ENCODE measurements at regions not wholly inside any gene's neighbourhood (a gene's known extent, or its start where the extent isn't known, plus 50 kb on each side); places are given as distances from the start of the nearest gene placed in this dataset.

- Histone ChIP-seq H3K27ac (ENCODE audit: low read depth in 2 of 2, low read length in 1 of 2) (no peak overlapping the region), H4K20me1 (ENCODE audit: insufficient read depth) (no peaks in the 10 kb centered on the region), H3K9ac (no peak overlapping the region), H3K36me3 (replicated peaks in 1 of 2; ENCODE audit: control insufficient read depth in 1 of 2, insufficient read depth in 2 of 2, low read length in 1 of 2) (no peaks in the 10 kb centered on the region), H3K79me2 (ENCODE audit: insufficient read depth) (no peaks in the 10 kb centered on the region), H3K4me2 (no peak overlapping the region), H3K27me3 (ENCODE audit: insufficient read depth) (no peaks in the 10 kb centered on the region), H3K9me3 (no peaks in the 10 kb centered on the region), H3K4me1 (ENCODE audit: control insufficient read depth in 1 of 2, insufficient read depth in 2 of 2, low read depth in 1 of 2, low read length in 1 of 2) (no peaks in the 10 kb centered on the region), H3K9me2 (no peaks in the 10 kb centered on the region), H3F3A (replicated peaks; ENCODE audit: insufficient read depth) (no peaks in the 10 kb centered on the region), H2AFZ (ENCODE audit: low read depth) (no peak overlapping the region), H3K4me3 (ENCODE audit: low read depth in 2 of 2, low read length in 1 of 2) (no peak overlapping the region)
- no peak for DNase-seq
- no peak for TF ChIP-seq SIN3A (IDR thresholded peaks at IDR 0.05; ENCODE audit: borderline replicate concordance, low read depth, low read length)
- no peak for TF ChIP-seq PBX3 (IDR thresholded peaks at IDR 0.05)
- no peak for TF ChIP-seq POLR2AphosphoS5 (IDR thresholded peaks at IDR 0.05; ENCODE audit: low read depth, low read length)
- TF ChIP-seq RCOR1 (IDR thresholded peaks at IDR 0.05; ENCODE audit: low read length), result no peak
- no peak for TF ChIP-seq GATA2 (CRISPR knock-in tag; IDR thresholded peaks at IDR 0.05)
- no peak for TF ChIP-seq TEAD4 (IDR thresholded peaks at IDR 0.05; ENCODE audit: borderline replicate concordance, insufficient read depth)
- TF ChIP-seq RFX5 (IDR thresholded peaks at IDR 0.05; ENCODE audit: low read length), result no peak
- no peak for TF ChIP-seq NFIC (IDR thresholded peaks at IDR 0.05; ENCODE audit: borderline replicate concordance)
- TF ChIP-seq EZH2phosphoT487 (IDR thresholded peaks at IDR 0.05; ENCODE audit: borderline replicate concordance, low read depth), result no peak
- TF ChIP-seq FOXM1 (IDR thresholded peaks at IDR 0.05; ENCODE audit: low read depth), result no peak
- TF ChIP-seq MXI1 (IDR thresholded peaks at IDR 0.05; ENCODE audit: low read depth, low read length), result no peak
- POLR2A ChIA-PET, result no interaction called here
- WGBS (ENCODE audit: low lambda C conversion rate), result 83% methylated on average over 4 of the region's 4 CpGs
- CTCF ChIA-PET, result interaction anchor here (2.8 kb wide), 1 partner anchor 148 kb away, joined by 8 read pairs; no protein-coding TSS in a partner anchor
These were observed 79.0 kb downstream of the FAS start for GRCh38 chr10:89069589-89069988.

Measured in SK-N-SH (cell line).